IMR-90 (cell line): ENCODE measurements at regions not wholly inside any gene's neighbourhood (a gene's known extent, or its start where the extent isn't known, plus 50 kb on each side); places are given as distances from the start of the nearest gene placed in this dataset.
A peak's percentile ranks its signal among the peaks of the same experiment; 100 is the strongest.

Source experiments
- ATAC-seq: fragments of 200-7000 bp; cut with Tn5 transposase; 2 replicates; pipeline ENCODE4 v1.9.1; 2020; ENCODE audit warnings: low read depth, mild to moderate bottlenecking, moderate library complexity
- BruUV-seq: library from RNA; stranded (reverse); fragments of 400-500 nt; replicated peaks from 2 replicates; lab custom pipeline; 2021; lab: Mats Ljungman, UMichigan
- CTCF ChIA-PET: fragments of 300-600 bp; formaldehyde crosslinking; extraction: SDS; loops from one replicate; lab custom pipeline; 2021; ENCODE audit warnings: antibody characterized with exemption; lab: Yijun Ruan, JAX
- POLR2A ChIA-PET: fragments of 300-600 bp; sonication (Branson Sonifier 250); formaldehyde crosslinking; loops from one replicate; lab custom pipeline; 2022; ENCODE audit warnings: antibody characterized with exemption; ENCODE audit not compliant: unreplicated experiment; lab: Charles Lee
- DNase-seq: peaks from one replicate; pipeline ENCODE4 v3.0.0; 2013
- H2AFZ ChIP-seq: replicated peaks from 2 replicates; pipeline ENCODE3; 2013; ENCODE audit warnings: low read length, mild to moderate bottlenecking; ENCODE audit not compliant: poor library complexity
- H2AK5ac ChIP-seq: 2 replicates; pipeline ENCODE4 v1.6.1; 2013; ENCODE audit warnings: low read depth, low read length, inconsistent platforms
- H2AK9ac ChIP-seq: replicated peaks from 2 replicates; pipeline ENCODE3; 2013; ENCODE audit warnings: mild to moderate bottlenecking, low read depth, low read length, moderate library complexity; ENCODE audit not compliant: poor library complexity
- H2BK120ac ChIP-seq: 2 replicates; pipeline ENCODE4 v1.6.1; 2013; ENCODE audit warnings: low read depth, low read length, inconsistent platforms
- H2BK15ac ChIP-seq: 3 replicates; pipeline ENCODE4 v1.6.1; 2013; ENCODE audit warnings: low read depth, low read length, inconsistent platforms
- H2BK20ac ChIP-seq: 2 replicates; pipeline ENCODE4 v1.6.1; 2013; ENCODE audit warnings: low read depth, mild to moderate bottlenecking, inconsistent platforms, low read length, moderate library complexity
- H2BK5ac ChIP-seq: 2 replicates; pipeline ENCODE4 v1.6.1; 2013; ENCODE audit warnings: mild to moderate bottlenecking, low read depth, low read length, inconsistent platforms; ENCODE audit not compliant: poor library complexity, severe bottlenecking
- H3K14ac ChIP-seq: replicated peaks from 2 replicates; pipeline ENCODE4 v1.6.1; 2013; ENCODE audit warnings: low read depth, low read length, inconsistent platforms
- H3K18ac ChIP-seq: 2 replicates; pipeline ENCODE4 v1.6.1; 2013; ENCODE audit warnings: low read depth, low read length, control low read depth
- H3K23ac ChIP-seq: 2 replicates; pipeline ENCODE4 v1.6.1; 2013; ENCODE audit warnings: low read depth, low read length, inconsistent platforms
- H3K27ac ChIP-seq: 2 replicates; pipeline ENCODE4 v1.5.1; 2013; ENCODE audit warnings: mild to moderate bottlenecking, control low read depth, low read length; ENCODE audit not compliant: insufficient read depth
- H3K27me3 ChIP-seq: 2 replicates; pipeline ENCODE4 v1.6.1; 2013; ENCODE audit warnings: low read length; ENCODE audit not compliant: control insufficient read depth, insufficient read depth
- H3K36me3 ChIP-seq: 2 replicates; pipeline ENCODE4 v1.6.1; 2013; ENCODE audit warnings: low read length, mixed read lengths; ENCODE audit not compliant: control insufficient read depth, insufficient read depth
- H3K4ac ChIP-seq: 2 replicates; pipeline ENCODE4 v1.6.1; 2013; ENCODE audit warnings: low read depth, low read length, inconsistent platforms
- H3K4me1 ChIP-seq: 2 replicates; pipeline ENCODE4 v1.6.1; 2013; ENCODE audit warnings: low read length, mixed read lengths; ENCODE audit not compliant: control insufficient read depth, insufficient read depth
- H3K4me2 ChIP-seq: 2 replicates; pipeline ENCODE4 v1.6.1; 2013; ENCODE audit warnings: low read depth, mild to moderate bottlenecking, control low read depth, low read length, moderate library complexity
- H3K4me3 ChIP-seq: 2 replicates; pipeline ENCODE4 v1.5.1; 2013; ENCODE audit warnings: low read depth, mild to moderate bottlenecking, control low read depth, low read length, moderate library complexity; ENCODE audit not compliant: insufficient read depth
- H3K56ac ChIP-seq: 2 replicates; pipeline ENCODE4 v1.6.1; 2013; ENCODE audit warnings: low read length, inconsistent platforms; ENCODE audit not compliant: insufficient read depth; ENCODE audit errors: extremely low read depth
- H3K79me1 ChIP-seq, 2 experiments: 2 replicates each; pipeline ENCODE4 v1.6.1; 2013; ENCODE audit warnings: low read length in 2 of 2, inconsistent platforms in 1 of 2, low read depth in 1 of 2
- H3K9ac ChIP-seq: 2 replicates; pipeline ENCODE4 v1.6.1; 2013; ENCODE audit warnings: low read depth, low read length, control low read depth
- H3K9me1 ChIP-seq: 2 replicates; pipeline ENCODE4 v1.6.1; 2013; ENCODE audit warnings: low read length, inconsistent platforms; ENCODE audit not compliant: insufficient read depth
- H3K9me3 ChIP-seq: 2 replicates; pipeline ENCODE4 v1.6.1; 2013; ENCODE audit warnings: low read length; ENCODE audit not compliant: control insufficient read depth, insufficient read depth
- H4K20me1 ChIP-seq: 2 replicates; pipeline ENCODE4 v1.6.1; 2013; ENCODE audit warnings: low read length, inconsistent platforms; ENCODE audit not compliant: insufficient read depth
- H4K5ac ChIP-seq: 2 replicates; pipeline ENCODE4 v1.6.1; 2013; ENCODE audit warnings: mild to moderate bottlenecking, low read depth, low read length, control low read depth
- H4K8ac ChIP-seq, 2 experiments: 2 replicates each; pipeline ENCODE4 v1.6.1; 2013; ENCODE audit warnings: low read depth in 2 of 2, low read length in 2 of 2, control low read depth in 1 of 2, inconsistent platforms in 1 of 2
- H4K91ac ChIP-seq: 2 replicates; pipeline ENCODE4 v1.6.1; 2013; ENCODE audit warnings: low read depth, low read length, inconsistent platforms; ENCODE audit not compliant: insufficient read depth
- RCOR1 ChIP-seq: IDR thresholded peaks from 2 replicates; pipeline ENCODE4 v1.6.1; 2012; ENCODE audit warnings: mild to moderate bottlenecking, low read length, improper control_type of control experiment; ENCODE audit not compliant: insufficient replicate concordance
- WGBS, 2 experiments: methylation state at CpG; one replicate each; pipeline versions ENCODE4 v1.1.5 to v1.1.7; 2013; ENCODE audit warnings: missing lambda C conversion rate in 2 of 2; ENCODE audit not compliant: insufficient read length in 1 of 2; ENCODE audit errors: extremely low coverage in 2 of 2; 5-methylcytosine and 5-hydroxymethylcytosine counted together
- dilution Hi-C: fragments of 300-500 bp; cut with HindIII; formaldehyde crosslinking; loops from one replicate; pipeline ENCODE4 v1.14.3; 2018; ENCODE audit warnings: low sequenced_read_pairs; ENCODE audit not compliant: unreplicated experiment
- in situ Hi-C: fragments of 300-500 bp; cut with MboI; formaldehyde crosslinking; loops from 3 replicates; pipeline ENCODE4 v1.14.3; 2019; ENCODE audit warnings: low sequenced_read_pairs, inconsistent platforms, mixed read lengths
- intact Hi-C: fragments of 100-400 bp; cut with micrococcal nuclease; formaldehyde crosslinking; loops from 2 replicates; pipeline ENCODE4 v1.10.0; 2022
- TF ChIP-seq, protein P1 (sequence below): fragments of 150-350 bp; IDR thresholded peaks from 2 replicates; pipeline ENCODE4 v1.6.1; 2017; ENCODE audit warnings: mild to moderate bottlenecking, antibody characterized with exemption, low read length, low read depth

DNA sequence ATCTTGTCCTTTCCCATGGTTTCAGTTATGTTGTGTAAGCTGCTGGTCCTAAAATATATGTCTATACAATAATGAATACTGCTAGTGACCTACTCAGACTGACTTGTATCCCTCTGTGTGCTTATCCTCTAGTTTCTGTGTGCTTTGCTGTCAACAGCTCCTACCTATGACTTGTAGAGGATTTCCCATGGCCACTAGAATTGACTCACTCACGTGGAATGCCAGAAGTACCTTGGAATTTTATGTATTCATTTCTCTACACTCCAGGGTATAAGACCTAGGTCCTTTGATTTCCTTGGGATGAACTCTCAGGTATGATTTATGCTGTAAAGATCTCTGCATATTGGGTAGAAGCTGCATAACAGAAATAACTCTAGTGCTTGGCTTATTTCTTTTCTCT lies 279.9 kb upstream of the SLIT2 start:
- Histone ChIP-seq H2AFZ (no peak overlapping the region), H4K8ac (no peak overlapping the region), H3K9me3 (no peaks in the 10 kb centered on the region), H4K91ac (no peak overlapping the region), H3K18ac (no peak overlapping the region), H3K36me3 (no peaks in the 10 kb centered on the region), H3K4me2 (no peak overlapping the region), H2BK20ac (no peak overlapping the region), H2AK9ac (no peak overlapping the region), H3K14ac (no peak overlapping the region), H4K5ac (no peak overlapping the region), H3K4me1 (no peaks in the 10 kb centered on the region; the same call in 1 of the 2 replicates), H4K20me1 (no peaks in the 10 kb centered on the region), H3K27me3 (no peaks in the 10 kb centered on the region), H3K4ac (no peak overlapping the region), H3K79me1 (no peaks in the 10 kb centered on the region), H3K9ac (no peak overlapping the region), H2BK5ac (no peak overlapping the region), H3K56ac (no peak overlapping the region), H2BK120ac (no peak overlapping the region), H2AK5ac (no peak overlapping the region), H3K4me3 (no peak overlapping the region), H3K27ac (no peak overlapping the region), H3K9me1 (no peaks in the 10 kb centered on the region), H2BK15ac (no peak overlapping the region), H3K23ac (no peak overlapping the region)
- CTCF ChIA-PET = no interaction called here
- in situ Hi-C loops = no loop called here
- ATAC-seq (peak; percentile 21; the same call in 1 of the 2 replicates), DNase-seq (peak; percentile 45)
- TF ChIP-seq RCOR1 = no peak
- TF ChIP-seq, protein P1, sequence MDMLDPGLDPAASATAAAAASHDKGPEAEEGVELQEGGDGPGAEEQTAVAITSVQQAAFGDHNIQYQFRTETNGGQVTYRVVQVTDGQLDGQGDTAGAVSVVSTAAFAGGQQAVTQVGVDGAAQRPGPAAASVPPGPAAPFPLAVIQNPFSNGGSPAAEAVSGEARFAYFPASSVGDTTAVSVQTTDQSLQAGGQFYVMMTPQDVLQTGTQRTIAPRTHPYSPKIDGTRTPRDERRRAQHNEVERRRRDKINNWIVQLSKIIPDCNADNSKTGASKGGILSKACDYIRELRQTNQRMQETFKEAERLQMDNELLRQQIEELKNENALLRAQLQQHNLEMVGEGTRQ = no peak
- dilution Hi-C loops = no loop called here
- WGBS, 2 experiments = no CpG with 5 or more reads among the region's 1 CpG
- no TSS peak for BruUV-seq
- POLR2A ChIA-PET = no interaction called here
- intact Hi-C loops = no loop called here
